Osteocyte (in vitro differentiated cells): ENCODE measurements at regions not wholly inside any gene's neighbourhood (a gene's known extent, or its start where the extent isn't known, plus 50 kb on each side); places are given as distances from the start of the nearest gene placed in this dataset.

Experiments
- DNase-seq: peaks from one replicate; pipeline ENCODE4 v3.0.0; 2021; ENCODE audit warnings: mixed read lengths; ENCODE audit not compliant: unreplicated experiment; ENCODE audit errors: extremely low spot score
- H3K27ac Mint-ChIP-seq: one replicate; pipeline ENCODE4 v1.8.0; 2021; ENCODE audit warnings: mild to moderate bottlenecking, mixed read lengths; ENCODE audit not compliant: unreplicated experiment
- H3K27me3 Mint-ChIP-seq: one replicate; pipeline ENCODE4 v1.8.0; 2021; ENCODE audit warnings: mixed read lengths; ENCODE audit not compliant: unreplicated experiment
- H3K36me3 Mint-ChIP-seq: one replicate; pipeline ENCODE4 v1.8.0; 2021; ENCODE audit warnings: mixed read lengths; ENCODE audit not compliant: unreplicated experiment
- H3K4me1 Mint-ChIP-seq: one replicate; pipeline ENCODE4 v1.8.0; 2021; ENCODE audit warnings: mixed read lengths; ENCODE audit not compliant: unreplicated experiment
- H3K4me3 Mint-ChIP-seq: one replicate; pipeline ENCODE4 v1.8.0; 2021; ENCODE audit warnings: mild to moderate bottlenecking, moderate library complexity, mixed read lengths; ENCODE audit not compliant: unreplicated experiment
- H3K9me3 Mint-ChIP-seq: one replicate; pipeline ENCODE4 v1.8.0; 2021; ENCODE audit warnings: mixed read lengths; ENCODE audit not compliant: unreplicated experiment
- CTCF ChIP-seq: fragments of 200-600 bp; sonication (generic); IDR thresholded peaks from 2 replicates; pipeline ENCODE4 v1.5.0; 2021; ENCODE audit warnings: antibody characterized with exemption, mild to moderate bottlenecking, moderate library complexity

DNA sequence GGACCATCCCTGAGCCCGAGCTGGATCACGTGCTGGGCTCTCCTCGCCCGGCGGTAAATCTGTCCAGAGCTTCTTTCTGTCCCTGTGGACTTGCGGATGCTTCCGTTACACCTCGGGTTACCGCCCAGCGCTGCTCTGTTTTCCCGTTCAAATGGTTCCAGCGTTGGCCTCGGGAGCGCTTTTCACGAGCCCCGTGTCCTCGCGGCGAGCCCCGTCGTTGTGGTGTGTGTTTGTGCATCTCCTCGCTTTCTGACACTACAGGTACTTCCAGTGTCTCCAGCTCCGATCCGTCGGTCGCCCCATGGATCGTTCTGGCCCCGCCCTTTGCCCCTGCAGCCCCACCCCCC, 77.4 kb downstream of the RTP5 start:
- DNase-seq, result no peak
- H3K4me3 Mint-ChIP-seq, result no peak overlapping the region
- H3K27ac Mint-ChIP-seq, result no peak overlapping the region
- H3K36me3 Mint-ChIP-seq, result no peaks in the 10 kb centered on the region
- no peaks in the 10 kb centered on the region for H3K27me3 Mint-ChIP-seq
- no peaks in the 10 kb centered on the region for H3K9me3 Mint-ChIP-seq
- TF ChIP-seq CTCF, result no peak
- H3K4me1 Mint-ChIP-seq, result peaks cover 3% of the 10 kb centered on the region

GRCh38 chr2:241947401-241947800, 77.9 kb downstream of the RTP5 start:
- no peaks in the 10 kb centered on the region for H3K27me3 Mint-ChIP-seq
- DNase-seq, result no peak

GRCh38 chr2:241947876-241948275, 78.3 kb downstream of the RTP5 start:
- Mint-ChIP-seq H3K4me1 (peaks cover 3% of the 10 kb centered on the region), H3K9me3 (no peaks in the 10 kb centered on the region), H3K27me3 (no peaks in the 10 kb centered on the region), H3K36me3 (no peaks in the 10 kb centered on the region), H3K4me3 (no peak overlapping the region), H3K27ac (no peak overlapping the region)
- DNase-seq, result no peak
- no peak for TF ChIP-seq CTCF

More at GRCh38 chr2:241947401-241947800, 77.9 kb downstream of the RTP5 start:
- Mint-ChIP-seq H3K36me3 (no peaks in the 10 kb centered on the region), H3K27ac (no peak overlapping the region), H3K9me3 (no peaks in the 10 kb centered on the region), H3K4me1 (peaks cover 3% of the 10 kb centered on the region), H3K4me3 (no peak overlapping the region)
- TF ChIP-seq CTCF, result no peak

GRCh38 chr2:241948299-241948897, 78.9 kb downstream of the RTP5 start:
- no peaks in the 10 kb centered on the region for H3K36me3 Mint-ChIP-seq
- no peaks in the 10 kb centered on the region for H3K9me3 Mint-ChIP-seq
- H3K4me3 Mint-ChIP-seq, result no peak overlapping the region
- peaks cover 3% of the 10 kb centered on the region for H3K4me1 Mint-ChIP-seq
- no peak for DNase-seq
- no peak overlapping the region for H3K27ac Mint-ChIP-seq
- no peaks in the 10 kb centered on the region for H3K27me3 Mint-ChIP-seq
- no peak for TF ChIP-seq CTCF

DNA sequence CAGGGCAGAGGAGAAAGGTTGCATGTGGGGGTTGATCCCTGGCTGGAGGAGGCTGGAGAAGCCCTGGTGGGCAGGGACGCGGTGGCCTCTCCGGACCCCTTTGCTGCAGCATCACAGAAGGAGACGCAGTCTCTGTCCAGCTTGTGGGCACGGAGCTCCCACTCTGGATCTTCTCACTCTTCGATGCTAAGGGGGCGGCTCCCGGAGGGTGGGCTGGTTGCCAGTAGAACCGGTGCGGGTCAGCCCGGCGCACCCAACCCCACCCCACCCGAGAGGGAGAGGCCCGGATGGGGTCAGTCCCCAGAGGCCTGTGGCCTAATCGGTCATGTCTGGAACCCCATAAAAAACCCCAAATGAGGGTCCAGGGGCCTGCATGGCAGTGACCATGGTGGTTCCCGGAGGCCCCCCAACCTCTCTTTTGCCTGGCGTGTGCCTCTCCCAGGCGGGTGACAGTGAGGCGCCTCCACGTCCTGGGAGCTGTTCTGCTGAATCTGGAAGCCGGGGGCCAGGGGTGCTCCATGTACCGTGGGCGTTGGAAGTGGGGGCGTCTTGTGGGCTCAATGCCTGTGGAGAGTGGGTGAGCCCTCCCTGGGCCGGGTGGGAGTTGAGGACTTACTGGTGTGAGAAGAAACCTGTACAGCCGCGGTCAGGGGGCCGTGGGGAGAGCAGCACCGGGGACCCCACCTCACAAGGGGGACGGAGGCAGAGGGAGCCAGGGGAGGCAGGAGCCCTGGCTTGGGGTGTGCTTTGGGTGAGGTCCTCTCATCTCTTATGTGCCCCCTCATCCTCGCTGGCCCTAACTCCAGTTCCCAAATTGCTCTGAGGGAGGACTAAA, 79.6 kb downstream of the RTP5 start:
- Mint-ChIP-seq H3K27me3 (no peaks in the 10 kb centered on the region), H3K4me1 (peaks cover 3% of the 10 kb centered on the region), H3K36me3 (no peaks in the 10 kb centered on the region), H3K9me3 (no peaks in the 10 kb centered on the region), H3K27ac (no peak overlapping the region), H3K4me3 (no peak overlapping the region)
- no peak for DNase-seq
- TF ChIP-seq CTCF, result no peak
